Glutamatergic neuron (in vitro differentiated cells): ENCODE measurements at regions not wholly inside any gene's neighbourhood (a gene's known extent, or its start where the extent isn't known, plus 50 kb on each side); places are given as distances from the start of the nearest gene placed in this dataset.

Experiments used
- DNase-seq: peaks from one replicate; pipeline ENCODE4 v3.0.0; 2022
- H3K27ac Mint-ChIP-seq: one replicate; pipeline ENCODE4 v1.8.0; 2020; ENCODE audit warnings: mild to moderate bottlenecking, mixed read lengths, inconsistent platforms; ENCODE audit not compliant: unreplicated experiment
- H3K27me3 Mint-ChIP-seq: one replicate; pipeline ENCODE4 v1.8.0; 2020; ENCODE audit warnings: mild to moderate bottlenecking, moderate library complexity, mixed read lengths, inconsistent platforms; ENCODE audit not compliant: unreplicated experiment
- H3K36me3 Mint-ChIP-seq: one replicate; pipeline ENCODE4 v1.8.0; 2020; ENCODE audit warnings: mild to moderate bottlenecking, mixed read lengths, inconsistent platforms; ENCODE audit not compliant: unreplicated experiment
- H3K4me1 Mint-ChIP-seq: one replicate; pipeline ENCODE4 v1.8.0; 2020; ENCODE audit warnings: mild to moderate bottlenecking, low read depth, mixed read lengths, inconsistent platforms; ENCODE audit not compliant: unreplicated experiment
- H3K4me3 Mint-ChIP-seq: one replicate; pipeline ENCODE4 v1.8.0; 2020; ENCODE audit warnings: mild to moderate bottlenecking, mixed read lengths, inconsistent platforms; ENCODE audit not compliant: unreplicated experiment
- H3K9me3 Mint-ChIP-seq: one replicate; pipeline ENCODE4 v1.8.0; 2020; ENCODE audit warnings: mild to moderate bottlenecking, moderate library complexity, mixed read lengths, inconsistent platforms; ENCODE audit not compliant: unreplicated experiment
- TF ChIP-seq, protein P1 (sequence below): fragments of 200-600 bp; sonication (generic); IDR thresholded peaks from one replicate; pipeline ENCODE4 v1.5.0; 2021; ENCODE audit not compliant: partially characterized antibody, unreplicated experiment

DNA sequence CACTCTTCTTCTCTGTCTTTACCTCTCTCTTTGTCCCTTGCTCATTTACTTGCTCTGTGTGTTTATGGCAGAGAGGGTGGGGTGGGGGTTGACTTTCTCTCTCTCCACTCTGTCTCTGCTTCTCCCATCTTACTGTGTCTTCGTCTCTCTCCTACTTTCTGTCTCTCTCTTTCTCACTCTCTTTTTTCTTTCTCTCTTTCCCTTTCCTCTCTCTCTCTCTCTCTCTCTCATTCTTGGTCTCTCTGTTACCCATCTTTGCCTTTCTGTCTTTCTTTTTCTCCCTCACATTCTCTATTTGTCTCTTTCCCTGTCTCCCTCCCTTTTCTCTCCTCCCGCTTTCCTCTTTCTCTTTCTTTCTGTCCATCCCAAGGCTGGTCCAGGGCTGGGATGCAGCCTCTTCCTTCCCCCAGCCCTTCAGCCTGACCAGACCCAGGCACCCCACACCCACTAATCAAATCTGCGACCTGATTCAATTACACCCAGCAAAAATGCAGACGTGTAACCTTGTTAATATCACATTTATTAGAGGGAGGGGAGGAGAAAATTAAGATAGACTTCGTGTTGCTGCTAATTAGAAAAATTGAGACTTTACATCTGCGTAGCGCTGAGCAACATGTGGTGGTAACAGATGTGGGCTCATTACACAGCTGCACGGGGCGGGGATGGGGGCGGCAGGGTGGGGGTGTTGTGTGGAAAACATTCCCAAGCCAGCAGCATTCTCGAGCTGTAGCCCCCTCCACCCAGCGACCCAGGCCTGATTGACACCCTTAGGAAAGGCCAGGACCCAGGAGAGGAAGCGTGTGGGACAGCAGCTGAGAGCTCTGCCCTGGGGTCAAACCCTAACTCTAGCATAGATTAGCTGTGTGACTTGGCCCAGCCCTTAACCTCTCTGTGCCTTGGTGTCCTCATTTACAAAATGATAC, 124.9 kb upstream of the MAFB start:
- Mint-ChIP-seq H3K27me3 (peaks cover 8% of the 10 kb centered on the region), H3K27ac (peak overlapping the region; percentile 4), H3K4me3 (no peak overlapping the region), H3K4me1 (peaks cover 20% of the 10 kb centered on the region), H3K9me3 (peaks cover 3% of the 10 kb centered on the region), H3K36me3 (peaks cover 8% of the 10 kb centered on the region)
- TF ChIP-seq, protein P1, sequence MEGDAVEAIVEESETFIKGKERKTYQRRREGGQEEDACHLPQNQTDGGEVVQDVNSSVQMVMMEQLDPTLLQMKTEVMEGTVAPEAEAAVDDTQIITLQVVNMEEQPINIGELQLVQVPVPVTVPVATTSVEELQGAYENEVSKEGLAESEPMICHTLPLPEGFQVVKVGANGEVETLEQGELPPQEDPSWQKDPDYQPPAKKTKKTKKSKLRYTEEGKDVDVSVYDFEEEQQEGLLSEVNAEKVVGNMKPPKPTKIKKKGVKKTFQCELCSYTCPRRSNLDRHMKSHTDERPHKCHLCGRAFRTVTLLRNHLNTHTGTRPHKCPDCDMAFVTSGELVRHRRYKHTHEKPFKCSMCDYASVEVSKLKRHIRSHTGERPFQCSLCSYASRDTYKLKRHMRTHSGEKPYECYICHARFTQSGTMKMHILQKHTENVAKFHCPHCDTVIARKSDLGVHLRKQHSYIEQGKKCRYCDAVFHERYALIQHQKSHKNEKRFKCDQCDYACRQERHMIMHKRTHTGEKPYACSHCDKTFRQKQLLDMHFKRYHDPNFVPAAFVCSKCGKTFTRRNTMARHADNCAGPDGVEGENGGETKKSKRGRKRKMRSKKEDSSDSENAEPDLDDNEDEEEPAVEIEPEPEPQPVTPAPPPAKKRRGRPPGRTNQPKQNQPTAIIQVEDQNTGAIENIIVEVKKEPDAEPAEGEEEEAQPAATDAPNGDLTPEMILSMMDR, result no peak
- DNase-seq, result no peak

DNA sequence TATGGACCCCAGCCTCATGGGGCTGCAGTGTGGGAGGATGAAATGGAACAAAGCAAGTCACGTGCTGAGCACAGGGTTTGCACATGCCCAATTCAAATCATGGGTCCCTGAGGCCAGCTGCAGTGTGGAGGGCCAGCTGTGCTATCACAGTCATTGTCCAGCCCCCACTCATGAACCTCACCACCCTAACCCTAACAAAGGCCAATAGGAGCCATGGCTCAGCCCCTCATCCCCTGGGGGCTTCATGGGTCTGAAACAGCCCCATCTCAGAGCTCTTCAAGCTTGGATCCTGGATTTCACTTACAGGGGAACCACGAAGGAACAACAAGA, 125.6 kb upstream of the MAFB start:
- Mint-ChIP-seq H3K9me3 (peaks cover 3% of the 10 kb centered on the region), H3K27me3 (peaks cover 8% of the 10 kb centered on the region), H3K27ac (no peak overlapping the region), H3K4me1 (peaks cover 20% of the 10 kb centered on the region), H3K36me3 (peaks cover 8% of the 10 kb centered on the region), H3K4me3 (no peak overlapping the region)
- TF ChIP-seq, protein P1, result no peak
- no peak for DNase-seq

DNA sequence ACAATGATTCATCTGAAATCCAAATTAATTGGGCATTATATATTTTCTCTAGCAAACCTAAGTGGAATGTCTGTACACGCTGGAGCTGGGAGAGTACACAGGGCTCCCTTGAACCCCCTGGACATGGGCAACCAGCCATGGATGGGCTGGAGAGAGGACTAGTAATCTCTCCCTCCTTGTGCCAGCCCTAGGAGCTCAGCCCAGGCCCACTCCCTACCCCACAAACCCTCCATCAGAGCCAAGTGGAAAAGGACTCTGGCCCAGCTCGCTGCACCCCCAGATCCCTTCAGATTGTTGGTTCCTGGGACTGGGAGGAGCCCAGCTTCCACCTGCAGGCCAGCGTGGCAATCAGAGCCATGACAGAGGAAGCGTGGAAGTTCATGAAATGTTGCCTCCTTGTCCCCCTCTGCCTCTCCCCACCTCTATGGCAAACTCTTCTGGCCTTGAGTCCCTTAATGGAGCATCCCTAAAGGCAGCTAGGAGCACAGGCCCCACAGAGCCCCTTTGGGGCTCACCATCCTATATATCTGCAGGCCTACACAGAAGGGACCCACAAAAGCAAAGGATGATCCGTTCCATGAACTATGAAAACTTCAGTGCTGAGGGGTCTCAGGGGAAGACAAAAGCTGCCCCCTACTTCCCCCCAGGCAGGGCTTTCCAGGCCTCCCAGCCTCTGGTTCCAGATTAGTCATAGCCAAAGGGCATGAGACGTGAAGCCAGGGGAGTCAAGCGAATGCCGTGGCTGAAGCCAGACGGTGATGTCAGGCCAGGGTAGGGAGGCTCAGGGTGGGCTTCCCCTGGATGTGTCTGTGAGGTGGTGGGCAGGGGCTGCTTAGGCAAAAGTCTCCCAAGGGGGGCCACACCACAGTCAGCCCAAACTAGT, 126.4 kb upstream of the MAFB start:
- no peak overlapping the region for H3K27ac Mint-ChIP-seq
- H3K36me3 Mint-ChIP-seq, result peaks cover 8% of the 10 kb centered on the region
- H3K9me3 Mint-ChIP-seq, result peaks cover 4% of the 10 kb centered on the region
- H3K4me3 Mint-ChIP-seq, result no peak overlapping the region
- DNase-seq, result no peak
- H3K4me1 Mint-ChIP-seq, result peaks cover 14% of the 10 kb centered on the region
- H3K27me3 Mint-ChIP-seq, result peaks cover 8% of the 10 kb centered on the region
- TF ChIP-seq, protein P1, result no peak

DNA sequence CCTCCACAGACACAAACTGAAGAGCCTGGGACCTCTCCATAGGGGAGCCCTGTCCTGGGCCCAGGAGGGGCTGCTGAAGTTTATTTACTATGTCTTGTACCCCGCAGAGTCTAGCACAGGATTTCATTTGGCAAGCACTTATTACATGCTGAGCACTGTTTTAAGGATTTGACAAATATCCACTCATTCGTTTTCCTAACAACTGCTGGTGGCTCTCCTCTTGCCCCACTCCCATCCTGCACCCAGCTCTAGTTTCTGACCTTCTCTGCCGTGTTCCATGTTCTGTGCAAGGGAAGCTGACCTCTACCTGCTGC, 127.0 kb upstream of the MAFB start:
- Mint-ChIP-seq H3K9me3 (peaks cover 6% of the 10 kb centered on the region), H3K27ac (no peak overlapping the region), H3K27me3 (peaks cover 8% of the 10 kb centered on the region), H3K4me3 (peak overlapping the region; percentile 13), H3K4me1 (peaks cover 14% of the 10 kb centered on the region), H3K36me3 (peaks cover 8% of the 10 kb centered on the region)
- DNase-seq, result no peak
- TF ChIP-seq, protein P1, result no peak

DNA sequence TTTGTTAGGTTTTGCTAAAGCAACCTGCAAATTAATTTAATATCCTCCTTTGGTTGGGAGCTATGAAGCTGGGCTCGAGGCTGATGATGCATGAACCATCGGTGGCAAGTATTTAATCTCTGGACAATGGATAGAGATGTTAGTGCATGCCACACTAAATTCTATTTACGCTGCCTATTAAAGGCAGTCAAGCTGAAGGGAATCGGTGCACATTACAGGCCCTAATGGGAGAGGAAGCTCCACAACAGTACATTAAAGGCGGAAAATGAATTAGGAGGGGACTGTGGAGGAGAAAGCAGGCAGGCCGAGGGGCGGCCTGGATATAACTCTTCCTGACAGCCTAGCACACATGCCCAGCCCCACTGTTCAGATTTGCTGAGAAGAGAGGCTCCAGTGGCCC, 132.4 kb upstream of the MAFB start:
- H3K27me3 Mint-ChIP-seq, result no peaks in the 10 kb centered on the region

More for the DNA sequence above, 132.4 kb upstream of the MAFB start:
- Mint-ChIP-seq H3K36me3 (peaks cover 17% of the 10 kb centered on the region), H3K4me1 (peaks cover 7% of the 10 kb centered on the region), H3K27ac (no peak overlapping the region), H3K4me3 (no peak overlapping the region), H3K9me3 (peaks cover 5% of the 10 kb centered on the region)
- TF ChIP-seq, protein P1, result no peak
- DNase-seq, result no peak
